ENCODE measurements at regions not wholly inside any gene's neighbourhood (a gene's known extent, or its start where the extent isn't known, plus 50 kb on each side); places are given as distances from the start of the nearest gene placed in this dataset.

DNA sequence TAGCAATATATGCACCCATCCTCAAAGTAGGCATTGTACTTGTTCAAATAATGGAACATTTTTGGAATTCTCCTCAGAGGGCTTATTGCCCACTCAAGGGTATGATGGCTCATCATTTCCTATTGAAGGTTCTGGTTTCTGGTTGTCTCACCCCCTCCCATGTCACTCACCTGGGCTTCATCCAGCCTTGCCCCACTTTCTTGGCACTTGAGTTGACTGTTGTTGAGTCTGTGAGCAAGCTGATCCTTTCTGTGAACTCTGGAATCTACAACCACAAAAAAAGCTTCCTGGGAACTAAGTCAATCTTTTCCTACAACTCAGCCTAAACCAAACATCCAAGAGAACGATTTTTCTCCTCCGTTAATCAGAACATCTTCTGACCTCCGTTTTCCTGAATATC, 73.9 kb upstream of the ANKH start:
- TF ChIP-seq, protein P1, sequence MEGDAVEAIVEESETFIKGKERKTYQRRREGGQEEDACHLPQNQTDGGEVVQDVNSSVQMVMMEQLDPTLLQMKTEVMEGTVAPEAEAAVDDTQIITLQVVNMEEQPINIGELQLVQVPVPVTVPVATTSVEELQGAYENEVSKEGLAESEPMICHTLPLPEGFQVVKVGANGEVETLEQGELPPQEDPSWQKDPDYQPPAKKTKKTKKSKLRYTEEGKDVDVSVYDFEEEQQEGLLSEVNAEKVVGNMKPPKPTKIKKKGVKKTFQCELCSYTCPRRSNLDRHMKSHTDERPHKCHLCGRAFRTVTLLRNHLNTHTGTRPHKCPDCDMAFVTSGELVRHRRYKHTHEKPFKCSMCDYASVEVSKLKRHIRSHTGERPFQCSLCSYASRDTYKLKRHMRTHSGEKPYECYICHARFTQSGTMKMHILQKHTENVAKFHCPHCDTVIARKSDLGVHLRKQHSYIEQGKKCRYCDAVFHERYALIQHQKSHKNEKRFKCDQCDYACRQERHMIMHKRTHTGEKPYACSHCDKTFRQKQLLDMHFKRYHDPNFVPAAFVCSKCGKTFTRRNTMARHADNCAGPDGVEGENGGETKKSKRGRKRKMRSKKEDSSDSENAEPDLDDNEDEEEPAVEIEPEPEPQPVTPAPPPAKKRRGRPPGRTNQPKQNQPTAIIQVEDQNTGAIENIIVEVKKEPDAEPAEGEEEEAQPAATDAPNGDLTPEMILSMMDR (IDR thresholded peaks at IDR 0.05; ENCODE audit: poor library complexity) = no peak
- TF ChIP-seq EZH2 (IDR thresholded peaks at IDR 0.05; ENCODE audit: borderline replicate concordance) (no peak), EZH2phosphoT487 (IDR thresholded peaks at IDR 0.05; ENCODE audit: low read depth, severe bottlenecking, unreplicated experiment) (no peak)
